ENCODE measurements at regions not wholly inside any gene's neighbourhood (a gene's known extent, or its start where the extent isn't known, plus 50 kb on each side); places are given as distances from the start of the nearest gene placed in this dataset.
"Not testable (repeated sequence)": the region's sequence is repeated elsewhere in the genome, so short reads cannot be mapped to it uniquely, and the experiment has no call there.

- H3K27me3 ChIP-seq, result no peaks in the 10 kb centered on the region
- no peaks in the 10 kb centered on the region for H3K4me1 ChIP-seq
- intact Hi-C loops (cut with DNase I; ENCODE audit: low total_unique reads), result no loop called here
- no peak for DNase-seq (ENCODE audit: low spot score in 2 of 2)
- no peak overlapping the region for H3K27ac ChIP-seq
- TF ChIP-seq CTCF (IDR thresholded peaks at IDR 0.05) (no peak), POLR2AphosphoS5 (IDR thresholded peaks at IDR 0.05) (no peak), POLR2A (IDR thresholded peaks at IDR 0.05) (no peak)
- no peaks in the 10 kb centered on the region for H3K36me3 ChIP-seq
- H3K9me3 ChIP-seq, result peaks cover 15 to 17% of the 10 kb centered on the region in 2 donors
- H3K4me3 ChIP-seq, result no peak overlapping the region
These were observed 291.2 kb downstream of the ASMT start for GRCh38 chrX:1906028-1906427.

GRCh38 chrX:1908996-1909395, 294.1 kb downstream of the ASMT start:
- H3K36me3 ChIP-seq, H3K27ac ChIP-seq: not testable (repeated sequence)

GRCh38 chrX:1909419-1910206, 294.8 kb downstream of the ASMT start:
- H3K36me3 ChIP-seq, result no peaks in the 10 kb centered on the region
- no peak for DNase-seq (ENCODE audit: low spot score in 2 of 2)
- TF ChIP-seq CTCF (IDR thresholded peaks at IDR 0.05), result no peak
- no peak for TF ChIP-seq POLR2A (IDR thresholded peaks at IDR 0.05)
- no peak for TF ChIP-seq POLR2AphosphoS5 (IDR thresholded peaks at IDR 0.05)

More at GRCh38 chrX:1908996-1909395, 294.1 kb downstream of the ASMT start:
- H3K27me3 ChIP-seq; DNase-seq (ENCODE audit: low spot score in 2 of 2); H3K4me3 ChIP-seq; H3K4me1 ChIP-seq; intact Hi-C loops (cut with DNase I; ENCODE audit: low total_unique reads): not testable (repeated sequence)
- H3K9me3 ChIP-seq, result peaks cover 15 to 17% of the 10 kb centered on the region in 2 donors

GRCh38 chrX:1910207-1910470, 295.3 kb downstream of the ASMT start:
- Histone ChIP-seq H3K4me1 (no peaks in the 10 kb centered on the region), H3K27me3 (no peaks in the 10 kb centered on the region), H3K9me3 (peaks cover 15 to 17% of the 10 kb centered on the region in 2 donors), H3K27ac (no peak overlapping the region), H3K4me3 (no peak overlapping the region), H3K36me3 (no peaks in the 10 kb centered on the region)
- no peak for DNase-seq (ENCODE audit: low spot score in 2 of 2)
- no peak for TF ChIP-seq POLR2AphosphoS5 (IDR thresholded peaks at IDR 0.05)
- TF ChIP-seq POLR2A (IDR thresholded peaks at IDR 0.05), result no peak
- TF ChIP-seq CTCF (IDR thresholded peaks at IDR 0.05), result no peak
- intact Hi-C loops (cut with DNase I; ENCODE audit: low total_unique reads), result no loop called here

More at GRCh38 chrX:1909419-1910206, 294.8 kb downstream of the ASMT start:
- intact Hi-C loops (cut with DNase I; ENCODE audit: low total_unique reads), result no loop called here
- H3K9me3 ChIP-seq, result peaks cover 15 to 17% of the 10 kb centered on the region in 2 donors
- H3K27me3 ChIP-seq, result no peaks in the 10 kb centered on the region
- no peak overlapping the region for H3K27ac ChIP-seq
- H3K4me1 ChIP-seq, result no peaks in the 10 kb centered on the region
- H3K4me3 ChIP-seq, result no peak overlapping the region

GRCh38 chrX:1911401-1912128, 296.7 kb downstream of the ASMT start:
- intact Hi-C loops (cut with DNase I; ENCODE audit: low total_unique reads), result no loop called here
- Histone ChIP-seq H3K27me3 (no peaks in the 10 kb centered on the region), H3K27ac (no peak overlapping the region), H3K36me3 (no peaks in the 10 kb centered on the region), H3K4me1 (no peaks in the 10 kb centered on the region), H3K4me3 (no peak overlapping the region), H3K9me3 (peaks cover 10% of the 10 kb centered on the region in 2 donors)
- no peak for DNase-seq (ENCODE audit: low spot score in 2 of 2)
- TF ChIP-seq CTCF (IDR thresholded peaks at IDR 0.05), result no peak
- TF ChIP-seq POLR2AphosphoS5 (IDR thresholded peaks at IDR 0.05), result no peak
- no peak for TF ChIP-seq POLR2A (IDR thresholded peaks at IDR 0.05)
